HuH-7 (cell line): ENCODE measurements at regions not wholly inside any gene's neighbourhood (a gene's known extent, or its start where the extent isn't known, plus 50 kb on each side); places are given as distances from the start of the nearest gene placed in this dataset.

Experiments
- DNase-seq: peaks from one replicate; pipeline ENCODE4 v3.0.0; 2011; ENCODE audit warnings: low spot score

DNA sequence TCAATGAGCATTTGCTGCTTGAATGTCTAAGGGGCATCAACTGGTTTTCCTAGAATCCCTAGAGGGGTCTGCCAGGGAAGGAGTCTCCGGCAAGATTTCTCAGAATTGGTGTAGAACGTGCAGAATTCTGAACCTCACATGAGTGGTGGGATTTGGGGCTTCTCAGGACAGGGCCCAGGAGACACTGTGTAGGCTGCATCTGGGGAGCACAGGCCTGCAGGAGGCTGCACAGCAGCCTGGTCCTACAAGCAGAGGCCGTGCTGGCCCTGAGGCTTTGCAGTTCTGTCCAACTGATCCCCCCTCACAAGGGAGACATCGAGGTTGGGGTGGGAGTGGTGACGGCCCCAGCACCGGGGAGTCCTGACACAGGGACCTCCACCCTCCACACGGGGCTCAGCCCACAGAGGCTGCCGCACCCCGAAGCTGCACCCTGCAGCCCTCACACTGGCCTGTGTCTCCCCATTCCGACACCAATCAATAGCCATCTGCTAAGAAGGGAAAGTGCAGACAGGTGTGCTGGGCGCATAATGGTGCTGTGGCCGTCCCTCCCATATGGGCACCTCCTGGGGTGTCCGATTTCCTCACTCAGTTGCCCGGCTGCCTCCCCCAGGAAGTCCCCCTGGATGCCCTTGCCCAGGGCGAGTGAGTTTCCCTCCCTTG is 688.1 kb downstream of the BRD1 start:
- no peak for DNase-seq

DNA sequence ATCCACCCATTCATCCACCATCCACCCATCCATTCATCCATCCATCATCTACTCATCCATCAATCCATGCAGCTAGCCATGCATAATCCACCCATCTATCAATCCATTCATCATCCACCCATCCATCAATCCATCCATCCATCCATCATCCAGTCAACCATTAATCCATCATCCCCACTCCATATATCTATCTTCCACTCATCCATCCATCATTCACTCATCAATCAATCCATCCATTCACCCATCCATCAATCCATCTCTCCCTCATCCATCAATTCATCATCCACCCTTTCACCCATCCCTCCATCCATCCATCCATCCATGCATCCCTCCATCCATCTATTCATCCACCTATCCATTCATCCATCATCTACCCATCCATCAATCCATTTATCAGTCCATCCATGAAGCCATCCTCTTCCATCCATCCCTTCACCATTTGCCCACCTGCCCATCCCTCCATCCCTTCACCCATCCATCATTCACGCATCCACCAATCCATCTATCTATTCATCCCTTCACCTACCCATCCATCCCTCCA is 689.4 kb downstream of the BRD1 start:
- no peak for DNase-seq

DNA sequence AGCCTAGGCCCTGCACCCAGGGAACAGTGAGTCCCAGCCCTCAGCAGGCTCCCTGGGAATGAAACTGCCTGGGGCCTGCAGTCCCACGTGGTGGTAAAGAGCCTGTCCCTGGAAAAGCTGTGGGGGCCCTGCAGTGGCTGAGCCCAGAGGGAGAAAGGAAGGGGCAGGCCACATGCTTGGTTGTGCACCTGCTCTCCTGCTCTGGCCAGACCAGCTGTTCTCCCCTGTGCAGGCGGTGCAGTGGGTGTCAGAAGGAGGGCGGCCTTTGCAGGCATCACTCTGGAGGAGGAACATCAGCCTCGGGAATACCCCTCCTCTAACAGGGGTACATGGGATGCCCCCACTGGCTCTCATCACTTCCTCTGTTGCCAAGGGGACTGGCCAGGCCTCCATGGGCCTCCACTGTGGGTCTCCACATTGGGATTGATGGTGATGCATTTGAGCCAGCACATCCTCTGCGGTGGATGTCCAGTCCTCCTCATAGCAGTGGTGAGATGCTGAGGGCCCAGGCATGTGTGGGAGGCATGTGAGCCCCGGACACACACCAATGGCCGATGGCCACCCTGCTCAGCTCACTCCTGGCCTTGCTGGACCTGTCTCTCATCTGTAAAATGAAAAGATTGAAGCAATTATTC is 690.4 kb downstream of the BRD1 start:
- DNase-seq, result no peak

DNA sequence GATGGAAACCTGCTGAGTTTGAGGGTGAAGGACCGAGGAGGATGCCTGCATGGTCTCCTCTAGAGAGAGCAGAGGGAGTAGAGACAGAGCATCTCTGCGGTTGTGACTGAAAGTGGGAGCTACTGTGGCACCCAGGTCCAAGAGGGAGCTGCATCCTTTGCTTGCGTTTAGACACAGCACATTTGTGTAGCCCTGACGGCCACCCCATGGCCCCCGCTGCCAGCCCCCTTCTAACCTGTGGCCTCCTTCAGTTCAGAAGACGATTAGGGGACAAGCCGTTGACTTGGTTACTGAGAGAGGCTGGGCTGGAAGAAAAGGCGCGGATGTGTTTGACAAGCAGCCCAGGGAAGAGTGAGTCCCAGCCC is 690.9 kb downstream of the BRD1 start:
- no peak for DNase-seq

DNA sequence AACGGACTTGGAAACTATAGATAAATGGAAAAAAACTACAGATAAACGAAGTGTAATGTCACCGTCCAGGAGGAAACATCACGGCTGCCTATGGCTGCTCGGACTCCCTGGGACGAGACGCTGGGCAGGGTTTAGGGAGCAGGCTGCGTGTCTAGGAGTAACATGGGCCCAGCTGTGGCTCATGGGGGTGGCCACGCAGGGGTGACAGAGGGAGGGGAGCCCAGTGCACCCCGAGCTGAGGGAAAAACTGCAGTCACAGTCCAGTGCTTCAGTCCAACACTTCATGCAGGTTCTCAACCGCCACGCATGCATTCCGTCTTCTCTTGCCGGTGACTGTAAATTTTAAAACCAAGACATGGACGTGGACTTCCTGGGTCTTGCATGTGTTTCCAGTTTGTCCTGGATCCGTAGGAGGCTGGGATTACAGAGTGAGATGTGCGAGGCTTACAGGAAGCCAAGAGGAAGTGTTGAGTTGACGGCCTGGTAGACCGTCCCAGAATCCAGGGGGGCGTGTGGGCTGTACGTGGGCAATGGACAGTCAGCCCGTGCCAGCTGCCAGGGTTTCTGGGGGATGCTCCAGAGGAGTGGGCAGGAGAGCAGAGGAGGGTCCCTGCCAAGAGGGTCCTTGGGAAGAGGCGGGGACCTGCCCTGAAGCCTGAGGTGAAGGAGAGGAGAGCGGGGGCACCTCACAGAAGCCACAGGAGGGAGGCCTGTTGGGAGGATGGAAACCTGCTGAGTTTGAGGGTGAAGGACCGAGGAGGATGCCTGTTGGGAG is 691.4 kb downstream of the BRD1 start:
- no peak for DNase-seq

DNA sequence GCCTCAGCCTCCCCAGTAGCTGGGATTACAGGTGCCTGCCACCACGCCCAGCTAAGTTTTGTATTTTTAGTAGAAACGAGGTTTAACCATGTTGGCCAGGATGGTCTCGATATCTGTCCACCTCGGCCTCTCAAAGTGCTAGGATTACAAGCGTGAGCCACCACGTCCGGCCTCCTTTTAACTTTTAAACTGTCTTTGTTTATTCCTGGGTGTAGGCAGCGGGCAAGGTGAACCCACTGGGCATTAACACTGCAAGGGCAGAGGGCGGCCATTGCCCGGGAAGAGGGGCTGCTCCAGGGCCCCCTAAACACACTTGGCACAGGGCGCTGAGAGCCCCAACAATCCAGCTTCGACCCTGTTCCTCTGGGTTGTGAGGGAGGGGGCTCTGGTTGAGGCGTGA is 693.6 kb downstream of the BRD1 start:
- no peak for DNase-seq

DNA sequence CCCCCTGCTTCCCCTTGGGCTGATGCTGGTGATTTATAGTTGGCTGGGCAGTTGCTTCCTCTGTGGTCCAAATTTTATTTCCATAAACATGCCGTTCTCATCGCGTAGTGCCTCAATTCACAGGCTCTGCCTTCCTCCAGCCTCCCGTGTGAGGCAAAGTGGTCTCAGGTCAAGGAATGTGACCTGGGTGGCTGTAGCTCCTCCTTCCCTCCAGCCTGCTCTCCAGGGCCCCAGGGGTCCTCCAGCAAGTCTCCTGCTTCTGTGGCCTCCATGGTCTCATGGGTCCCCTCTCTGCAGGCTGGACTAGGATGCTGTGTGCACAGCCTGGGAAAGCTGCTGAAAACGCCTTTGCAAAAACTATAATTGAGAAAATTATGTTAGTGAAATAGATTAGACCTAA is 694.1 kb downstream of the BRD1 start:
- DNase-seq, result no peak

DNA sequence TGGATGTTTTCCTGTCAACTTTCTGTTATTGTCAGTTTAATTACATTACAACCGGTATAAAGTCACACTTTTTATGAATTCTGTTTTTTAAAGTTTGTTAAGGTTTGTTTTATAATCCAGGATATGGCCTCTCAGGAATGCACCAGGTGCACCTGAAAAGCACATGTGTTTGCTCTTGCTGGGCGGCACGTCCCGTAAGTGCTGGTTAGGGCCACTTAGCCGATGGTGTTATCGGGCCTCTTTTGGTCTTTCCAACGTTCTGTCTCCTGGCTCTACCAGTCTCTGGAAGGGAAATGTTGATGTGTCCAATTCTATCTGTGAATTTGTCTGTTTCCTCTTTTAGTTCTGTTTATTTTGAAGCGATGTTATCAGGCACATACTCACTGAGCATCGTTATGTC is 695.7 kb downstream of the BRD1 start:
- DNase-seq, result no peak

DNA sequence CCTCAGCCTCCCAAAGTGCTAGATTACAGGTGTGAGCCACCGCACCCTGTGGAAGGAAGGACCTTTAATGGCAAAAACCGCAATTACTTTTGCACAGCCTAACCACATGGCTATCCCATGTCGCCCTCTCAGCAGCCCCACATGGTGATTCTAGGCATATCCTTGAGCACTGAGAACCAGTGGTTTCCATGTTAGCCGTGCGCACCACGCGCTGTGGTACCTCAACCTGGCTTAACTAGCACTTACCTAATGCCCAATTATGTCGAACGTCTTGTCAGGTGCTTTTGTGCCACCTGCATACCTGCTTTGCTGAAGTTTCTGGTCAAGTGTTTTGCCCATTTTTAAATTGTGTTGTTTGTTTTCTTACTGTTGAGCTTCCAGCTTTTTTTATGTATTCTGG is 697.9 kb downstream of the BRD1 start:
- no peak for DNase-seq

DNA sequence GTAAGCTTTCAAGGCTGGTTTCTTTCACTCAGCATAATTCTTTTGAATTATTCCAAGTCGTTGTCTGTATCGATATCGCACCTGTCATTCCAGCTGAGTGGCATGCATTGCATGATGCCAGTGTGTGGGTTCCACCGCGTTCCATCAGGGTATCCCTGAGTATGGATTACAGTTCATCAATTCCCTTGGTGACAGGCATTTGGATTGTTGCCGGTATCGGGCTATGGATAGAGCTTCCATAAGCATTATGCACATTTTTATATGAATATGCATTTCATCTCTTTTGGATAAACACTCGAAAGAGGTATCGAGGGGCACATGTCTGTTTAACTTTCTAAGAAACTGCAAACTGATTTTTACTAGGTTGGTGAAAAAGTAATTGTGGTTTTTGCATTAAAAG is 698.8 kb downstream of the BRD1 start:
- DNase-seq, result no peak

DNA sequence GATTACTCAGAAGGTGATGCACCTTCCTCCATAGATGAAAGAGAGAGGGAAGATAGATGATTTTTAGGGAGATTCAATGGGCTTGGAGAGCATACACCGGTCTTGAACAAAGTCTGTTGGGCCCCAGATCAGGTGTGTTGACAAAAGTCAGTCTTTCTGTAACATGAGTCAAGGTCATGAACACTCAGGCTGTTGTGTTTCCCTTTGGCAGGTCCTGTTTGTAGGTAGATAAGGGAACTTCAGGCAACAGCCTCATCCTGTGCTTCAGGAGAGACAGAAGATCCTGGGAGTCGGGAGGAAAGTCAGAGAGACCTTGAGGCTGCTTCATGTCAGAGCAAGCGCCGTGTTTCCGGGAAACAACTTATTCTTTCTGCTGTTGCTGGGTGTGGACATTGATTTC is 703.1 kb downstream of the BRD1 start:
- DNase-seq, result no peak

DNA sequence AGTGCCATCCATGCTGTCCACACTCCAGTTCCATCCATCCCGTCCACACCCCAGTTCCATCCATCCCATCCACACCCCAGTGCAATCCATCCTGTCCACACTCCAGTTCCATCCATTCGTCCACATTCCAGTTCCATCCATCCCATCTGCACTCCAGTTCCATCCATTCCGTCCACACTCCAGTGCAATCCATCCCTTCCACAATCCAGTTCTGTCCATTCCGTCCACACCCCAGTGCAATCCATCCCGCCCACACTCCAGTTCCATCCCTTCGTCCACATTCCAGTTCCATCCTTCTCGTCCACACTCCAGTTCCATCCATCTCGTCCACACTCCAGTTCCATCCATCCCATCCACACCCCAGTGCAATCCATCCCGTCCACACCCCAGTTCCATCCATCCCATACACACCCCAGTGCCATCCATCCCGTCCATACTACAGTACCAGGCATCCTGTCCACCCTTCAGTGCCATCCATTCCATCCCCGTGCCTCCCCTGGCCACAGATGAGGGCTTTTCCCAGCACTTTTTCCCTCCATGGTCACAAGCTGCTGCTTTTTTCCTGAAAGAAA is 704.0 kb downstream of the BRD1 start:
- DNase-seq, result no peak

DNA sequence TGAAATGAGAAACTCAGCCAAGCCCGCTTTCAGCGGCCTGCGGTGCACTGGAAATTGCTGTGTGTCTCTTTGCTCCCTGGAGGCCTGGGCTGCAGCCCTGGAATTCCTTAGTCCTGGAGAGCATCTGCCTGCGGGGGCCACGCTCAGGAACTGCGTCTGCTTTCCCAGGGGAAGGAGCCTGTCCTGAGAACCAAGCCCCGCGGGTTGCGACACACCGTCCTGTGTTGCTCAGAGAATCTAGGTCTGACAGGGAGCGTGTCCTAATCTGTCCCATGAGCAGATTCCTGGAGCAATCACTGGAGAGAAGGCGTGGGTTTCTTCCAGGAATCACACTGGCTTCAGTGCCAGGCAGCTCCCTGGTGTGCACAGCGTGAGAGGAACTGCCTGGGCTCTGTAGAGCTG is 708.1 kb downstream of the BRD1 start:
- DNase-seq, result no peak

DNA sequence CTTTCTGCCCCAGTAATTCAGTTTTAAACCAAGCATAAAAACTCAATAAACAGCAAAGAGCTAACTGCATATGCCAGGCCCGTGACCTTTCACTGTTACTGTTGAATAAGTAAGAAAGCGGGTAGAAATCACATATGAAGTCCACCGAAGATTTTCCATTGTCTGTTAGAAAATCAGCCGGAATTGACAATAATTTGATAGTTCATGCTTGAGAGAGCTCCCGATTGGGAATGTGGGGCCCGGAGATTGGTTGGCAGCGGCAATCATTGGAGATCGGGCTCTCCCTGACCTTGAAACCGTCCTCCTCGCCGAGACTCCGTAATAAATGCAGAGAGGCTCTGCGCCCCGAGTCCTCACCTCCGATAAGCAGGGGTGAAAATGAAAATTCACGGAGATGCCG is 709.6 kb downstream of the BRD1 start:
- DNase-seq, result no peak

DNA sequence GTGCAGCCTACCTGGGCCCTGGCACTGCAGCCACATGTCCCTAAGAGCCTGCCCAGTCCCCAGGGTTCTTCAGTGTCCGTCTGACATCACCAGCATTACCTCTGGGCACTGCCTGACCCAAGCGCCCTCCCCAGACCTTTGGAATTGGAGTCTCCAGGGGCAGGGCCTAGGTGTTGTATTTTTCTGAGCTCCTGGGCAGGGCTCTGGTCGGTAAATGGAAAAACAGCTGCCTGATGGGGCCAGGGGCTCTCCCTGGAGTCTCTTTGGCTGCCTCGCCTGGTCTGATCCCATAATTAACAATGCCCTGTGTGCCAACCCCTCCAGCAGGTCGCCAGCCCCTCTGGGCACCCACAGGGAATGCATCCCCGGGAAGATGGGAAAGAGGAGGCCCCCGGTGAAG is 710.2 kb downstream of the BRD1 start:
- no peak for DNase-seq

DNA sequence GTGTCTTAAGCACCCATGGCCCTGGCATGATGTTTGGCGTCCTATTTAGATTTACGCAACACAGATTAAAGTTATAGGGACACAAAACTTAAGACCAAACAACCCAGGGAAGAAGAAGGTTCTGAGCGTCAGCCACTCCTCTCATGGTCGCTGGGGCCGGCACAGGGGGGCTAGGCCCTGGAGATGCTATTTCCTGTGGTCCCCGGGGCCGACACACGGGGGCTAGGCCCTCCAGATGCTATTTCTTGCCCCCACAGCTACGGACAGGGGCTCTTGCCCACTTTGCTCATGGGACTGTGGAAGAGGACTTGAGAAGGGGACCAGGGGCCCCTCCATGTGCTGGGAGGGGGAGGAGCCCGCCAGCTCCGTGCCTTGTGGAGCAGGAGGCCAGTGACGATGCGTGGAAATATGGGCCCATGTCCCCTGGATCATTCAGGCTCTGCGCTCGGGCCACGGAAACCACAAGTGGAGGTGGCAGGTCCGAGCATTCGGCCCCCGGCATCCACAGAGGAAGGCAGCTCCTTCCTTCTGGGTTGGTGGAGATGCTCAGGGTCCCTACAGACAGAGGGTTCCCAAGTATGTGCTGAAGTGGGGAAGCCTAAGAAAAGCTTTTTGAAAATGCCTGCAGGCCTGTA is 711.1 kb downstream of the BRD1 start:
- no peak for DNase-seq

DNA sequence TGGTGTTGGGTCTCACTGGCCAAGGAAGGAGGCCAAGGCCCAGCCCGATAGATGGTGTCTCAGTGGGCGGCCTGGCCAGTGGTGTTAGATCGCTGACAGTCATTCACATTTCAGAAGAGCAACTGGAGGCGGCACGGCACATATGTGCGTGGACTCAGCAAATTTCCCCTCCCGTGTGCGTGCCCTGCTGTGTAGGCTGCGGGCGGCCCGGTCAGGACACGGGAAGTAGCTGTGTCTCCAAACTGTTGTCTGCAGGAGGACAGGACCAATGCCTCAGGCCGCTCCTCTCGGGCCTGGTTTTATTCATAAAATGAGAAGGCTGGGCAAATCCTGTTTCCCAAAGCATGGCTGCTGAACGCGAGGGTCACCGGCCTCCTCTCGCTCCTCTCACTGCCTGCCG is 711.7 kb downstream of the BRD1 start:
- DNase-seq, result no peak

DNA sequence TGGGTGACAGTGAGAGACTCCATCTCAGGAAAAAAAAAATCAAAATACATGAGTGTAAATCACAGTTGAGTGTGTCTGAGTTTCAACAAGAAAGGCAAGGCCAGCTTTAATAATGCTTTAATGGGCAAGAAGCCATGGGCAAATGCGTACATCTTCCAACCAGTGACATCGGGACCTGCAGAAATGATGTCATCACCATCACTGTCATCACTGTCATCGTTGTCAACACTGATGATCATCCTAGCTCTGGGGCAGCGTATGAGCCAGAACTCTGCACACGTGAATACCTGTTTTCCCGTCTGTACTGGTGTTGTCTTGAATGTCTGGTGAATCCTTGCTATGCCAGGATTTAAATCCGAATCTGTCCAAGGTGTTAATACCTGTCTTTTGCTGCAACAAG is 712.5 kb downstream of the BRD1 start:
- no peak for DNase-seq

DNA sequence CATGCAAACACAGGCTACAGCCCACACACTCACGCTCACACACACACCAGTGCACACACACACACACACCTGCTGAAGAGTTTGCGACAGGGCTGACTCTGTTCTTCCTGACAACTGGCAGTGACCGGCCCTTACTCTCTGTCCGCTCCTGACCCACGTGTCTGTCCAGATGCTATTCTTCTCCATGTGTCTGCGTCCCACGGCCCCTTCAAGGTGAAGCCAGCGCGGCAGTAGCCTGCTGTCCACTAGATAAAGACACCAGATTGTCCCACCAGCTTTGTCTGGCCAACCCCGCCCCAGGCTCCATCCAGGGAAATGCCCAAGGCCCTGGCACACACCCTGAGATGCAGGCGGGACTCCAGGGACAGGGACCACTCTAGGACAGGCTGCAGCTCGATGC is 713.9 kb downstream of the BRD1 start:
- DNase-seq, result no peak

DNA sequence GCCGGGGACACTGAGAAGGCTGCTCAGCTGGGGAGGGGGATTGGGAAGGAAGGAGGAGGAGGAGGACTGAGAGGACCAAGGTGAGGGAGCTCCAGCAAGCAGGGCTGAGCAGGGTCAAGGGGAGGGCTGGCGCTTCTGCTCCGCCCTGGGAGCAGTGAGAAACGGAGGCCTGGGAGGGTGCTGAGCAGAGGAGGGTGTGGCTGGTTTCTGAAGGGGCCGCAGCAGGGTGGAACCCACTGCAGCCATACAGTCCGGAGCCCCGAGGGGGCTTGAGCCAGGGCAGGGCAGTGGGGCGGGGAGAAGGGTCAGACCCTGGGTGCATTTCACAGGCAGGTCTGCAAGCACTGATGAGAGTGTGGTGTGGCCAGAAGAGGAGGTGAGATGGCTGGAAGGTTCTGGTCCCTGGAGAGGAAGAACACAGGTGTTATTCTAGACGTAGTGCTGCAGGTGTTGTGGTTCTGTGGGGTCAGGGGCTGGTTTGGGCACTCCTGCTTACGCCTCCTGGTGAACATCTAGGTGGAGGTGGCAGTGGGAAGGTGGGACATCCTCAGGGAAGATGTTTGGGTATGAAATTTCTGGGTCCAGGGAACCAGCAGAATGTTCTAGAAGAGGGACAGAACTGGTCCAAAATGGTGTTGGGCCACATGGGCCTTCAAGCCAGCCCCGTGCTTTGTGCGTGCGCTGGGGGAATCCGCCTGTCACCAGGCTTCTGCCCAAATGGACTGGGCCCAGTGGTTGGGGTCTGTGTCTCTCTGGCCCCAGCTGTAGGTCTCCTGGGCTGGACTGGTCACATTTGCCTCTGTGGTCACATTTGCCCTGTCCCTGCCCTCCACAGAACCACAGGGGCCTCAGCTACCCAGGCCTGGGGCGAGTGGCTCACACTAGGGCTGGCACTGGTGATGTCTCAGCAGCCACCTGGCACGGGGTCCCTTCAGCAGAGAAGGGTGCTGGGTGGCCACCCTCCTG is 714.7 kb downstream of the BRD1 start:
- DNase-seq, result no peak

DNA sequence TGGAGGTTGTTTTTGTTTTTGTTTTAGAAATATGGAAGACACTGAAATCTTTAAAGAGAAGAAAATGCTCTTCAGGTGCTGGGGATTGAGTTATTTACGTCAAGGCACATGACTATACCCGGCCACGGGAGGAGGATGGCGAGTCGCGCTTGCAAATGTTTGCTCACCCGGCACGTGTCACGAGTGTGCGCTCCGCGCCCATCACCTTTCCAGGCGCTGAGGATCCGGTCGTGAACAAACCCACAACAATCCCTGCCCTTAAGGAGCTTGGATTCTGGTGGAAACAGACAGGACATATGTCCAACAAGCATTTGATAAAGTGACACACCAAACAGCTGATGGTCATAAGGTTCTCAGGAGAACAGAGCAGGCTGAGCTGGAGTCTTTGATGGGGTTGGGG is 715.5 kb downstream of the BRD1 start:
- no peak for DNase-seq
